ENCODE measurements at regions not wholly inside any gene's neighbourhood (a gene's known extent, or its start where the extent isn't known, plus 50 kb on each side); places are given as distances from the start of the nearest gene placed in this dataset.

DNA sequence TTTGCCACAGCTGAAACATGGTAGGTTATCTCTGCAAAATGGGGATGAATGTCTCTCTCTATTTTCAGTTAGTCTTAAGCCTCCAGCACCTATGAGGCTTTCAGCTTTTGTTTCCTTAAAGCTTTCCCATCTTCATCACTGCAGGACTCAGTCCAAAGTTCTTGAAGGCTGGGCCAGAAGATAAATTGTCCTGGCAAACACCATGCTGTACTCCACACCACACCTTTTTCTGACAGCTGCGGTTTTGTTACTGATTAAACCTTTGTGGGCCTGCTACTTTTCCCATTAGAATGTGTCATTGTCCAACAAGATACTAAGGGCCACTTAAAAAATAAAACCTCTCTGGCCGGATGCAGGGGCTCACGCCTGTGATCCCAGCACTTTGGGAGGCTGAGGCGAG lies 87.2 kb upstream of the A1CF start (continued):
- TF ChIP-seq, protein P1, sequence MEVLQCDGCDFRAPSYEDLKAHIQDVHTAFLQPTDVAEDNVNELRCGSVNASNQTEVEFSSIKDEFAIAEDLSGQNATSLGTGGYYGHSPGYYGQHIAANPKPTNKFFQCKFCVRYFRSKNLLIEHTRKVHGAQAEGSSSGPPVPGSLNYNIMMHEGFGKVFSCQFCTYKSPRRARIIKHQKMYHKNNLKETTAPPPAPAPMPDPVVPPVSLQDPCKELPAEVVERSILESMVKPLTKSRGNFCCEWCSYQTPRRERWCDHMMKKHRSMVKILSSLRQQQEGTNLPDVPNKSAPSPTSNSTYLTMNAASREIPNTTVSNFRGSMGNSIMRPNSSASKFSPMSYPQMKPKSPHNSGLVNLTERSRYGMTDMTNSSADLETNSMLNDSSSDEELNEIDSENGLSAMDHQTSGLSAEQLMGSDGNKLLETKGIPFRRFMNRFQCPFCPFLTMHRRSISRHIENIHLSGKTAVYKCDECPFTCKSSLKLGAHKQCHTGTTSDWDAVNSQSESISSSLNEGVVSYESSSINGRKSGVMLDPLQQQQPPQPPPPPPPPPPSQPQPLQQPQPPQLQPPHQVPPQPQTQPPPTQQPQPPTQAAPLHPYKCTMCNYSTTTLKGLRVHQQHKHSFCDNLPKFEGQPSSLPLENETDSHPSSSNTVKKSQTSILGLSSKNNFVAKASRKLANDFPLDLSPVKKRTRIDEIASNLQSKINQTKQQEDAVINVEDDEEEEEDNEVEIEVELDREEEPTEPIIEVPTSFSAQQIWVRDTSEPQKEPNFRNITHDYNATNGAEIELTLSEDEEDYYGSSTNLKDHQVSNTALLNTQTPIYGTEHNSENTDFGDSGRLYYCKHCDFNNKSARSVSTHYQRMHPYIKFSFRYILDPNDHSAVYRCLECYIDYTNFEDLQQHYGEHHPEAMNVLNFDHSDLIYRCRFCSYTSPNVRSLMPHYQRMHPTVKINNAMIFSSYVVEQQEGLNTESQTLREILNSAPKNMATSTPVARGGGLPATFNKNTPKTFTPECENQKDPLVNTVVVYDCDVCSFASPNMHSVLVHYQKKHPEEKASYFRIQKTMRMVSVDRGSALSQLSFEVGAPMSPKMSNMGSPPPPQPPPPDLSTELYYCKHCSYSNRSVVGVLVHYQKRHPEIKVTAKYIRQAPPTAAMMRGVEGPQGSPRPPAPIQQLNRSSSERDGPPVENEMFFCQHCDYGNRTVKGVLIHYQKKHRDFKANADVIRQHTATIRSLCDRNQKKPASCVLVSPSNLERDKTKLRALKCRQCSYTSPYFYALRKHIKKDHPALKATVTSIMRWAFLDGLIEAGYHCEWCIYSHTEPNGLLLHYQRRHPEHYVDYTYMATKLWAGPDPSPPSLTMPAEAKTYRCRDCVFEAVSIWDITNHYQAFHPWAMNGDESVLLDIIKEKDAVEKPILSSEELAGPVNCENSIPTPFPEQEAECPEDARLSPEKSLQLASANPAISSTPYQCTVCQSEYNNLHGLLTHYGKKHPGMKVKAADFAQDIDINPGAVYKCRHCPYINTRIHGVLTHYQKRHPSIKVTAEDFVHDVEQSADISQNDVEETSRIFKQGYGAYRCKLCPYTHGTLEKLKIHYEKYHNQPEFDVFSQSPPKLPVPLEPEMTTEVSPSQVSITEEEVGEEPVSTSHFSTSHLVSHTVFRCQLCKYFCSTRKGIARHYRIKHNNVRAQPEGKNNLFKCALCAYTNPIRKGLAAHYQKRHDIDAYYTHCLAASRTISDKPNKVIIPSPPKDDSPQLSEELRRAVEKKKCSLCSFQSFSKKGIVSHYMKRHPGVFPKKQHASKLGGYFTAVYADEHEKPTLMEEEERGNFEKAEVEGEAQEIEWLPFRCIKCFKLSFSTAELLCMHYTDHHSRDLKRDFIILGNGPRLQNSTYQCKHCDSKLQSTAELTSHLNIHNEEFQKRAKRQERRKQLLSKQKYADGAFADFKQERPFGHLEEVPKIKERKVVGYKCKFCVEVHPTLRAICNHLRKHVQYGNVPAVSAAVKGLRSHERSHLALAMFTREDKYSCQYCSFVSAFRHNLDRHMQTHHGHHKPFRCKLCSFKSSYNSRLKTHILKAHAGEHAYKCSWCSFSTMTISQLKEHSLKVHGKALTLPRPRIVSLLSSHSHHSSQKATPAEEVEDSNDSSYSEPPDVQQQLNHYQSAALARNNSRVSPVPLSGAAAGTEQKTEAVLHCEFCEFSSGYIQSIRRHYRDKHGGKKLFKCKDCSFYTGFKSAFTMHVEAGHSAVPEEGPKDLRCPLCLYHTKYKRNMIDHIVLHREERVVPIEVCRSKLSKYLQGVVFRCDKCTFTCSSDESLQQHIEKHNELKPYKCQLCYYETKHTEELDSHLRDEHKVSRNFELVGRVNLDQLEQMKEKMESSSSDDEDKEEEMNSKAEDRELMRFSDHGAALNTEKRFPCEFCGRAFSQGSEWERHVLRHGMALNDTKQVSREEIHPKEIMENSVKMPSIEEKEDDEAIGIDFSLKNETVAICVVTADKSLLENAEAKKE (CRISPR knock-in tag; IDR thresholded peaks at IDR 0.05) = no peak

DNA sequence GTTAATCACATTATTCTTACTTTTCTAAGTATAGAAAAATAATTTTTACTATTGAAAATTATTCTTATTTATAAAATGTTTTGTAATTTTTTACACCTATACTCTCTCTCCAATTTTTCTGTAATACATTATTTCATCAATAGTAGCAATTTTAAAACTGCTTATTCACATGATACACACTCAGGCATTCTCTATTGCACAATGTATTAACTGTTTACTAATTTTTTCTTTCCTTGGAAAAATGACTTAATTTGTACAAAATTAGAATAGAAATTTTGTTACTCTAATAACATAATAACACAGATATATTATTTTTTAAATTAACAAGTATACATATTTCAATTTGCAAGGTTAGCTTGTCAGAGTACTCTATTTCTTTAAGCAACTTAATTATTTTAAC lies 92.9 kb upstream of the PRKG1 start:
- Histone ChIP-seq H2AFZ (no peak overlapping the region), H3K4me2 (no peak overlapping the region), H3K4me1 (ENCODE audit: insufficient read depth) (no peaks in the 10 kb centered on the region), H3K9me2 (ENCODE audit: insufficient read depth) (no peaks in the 10 kb centered on the region; the same call in 1 of the 2 replicates), H3K27me3 (ENCODE audit: insufficient read depth) (no peaks in the 10 kb centered on the region), H3K79me2 (replicated peaks; ENCODE audit: insufficient read depth) (no peaks in the 10 kb centered on the region), H3K36me3 (ENCODE audit: insufficient read depth) (no peaks in the 10 kb centered on the region), H3K27ac (ENCODE audit: low read depth) (no peak overlapping the region), H3K4me3 (no peak overlapping the region), H4K20me1 (replicated peaks; ENCODE audit: insufficient read depth) (no peaks in the 10 kb centered on the region), H3F3A (replicated peaks; ENCODE audit: low read depth) (no peaks in the 10 kb centered on the region)
- Mint-ChIP-seq H3K36me3 (ENCODE audit: low read depth) (no peaks in the 10 kb centered on the region), H3K4me1 (no peaks in the 10 kb centered on the region), H3K27me3 (ENCODE audit: insufficient read depth, low read depth, poor library complexity) (no peaks in the 10 kb centered on the region), H3K4me3 (no peak overlapping the region), H3K9me3 (no peaks in the 10 kb centered on the region), H3K27ac (no peak overlapping the region)
- no peak for ATAC-seq
- DNase-seq (ENCODE audit: low spot score) = no peak
- TF ChIP-seq, protein P2, sequence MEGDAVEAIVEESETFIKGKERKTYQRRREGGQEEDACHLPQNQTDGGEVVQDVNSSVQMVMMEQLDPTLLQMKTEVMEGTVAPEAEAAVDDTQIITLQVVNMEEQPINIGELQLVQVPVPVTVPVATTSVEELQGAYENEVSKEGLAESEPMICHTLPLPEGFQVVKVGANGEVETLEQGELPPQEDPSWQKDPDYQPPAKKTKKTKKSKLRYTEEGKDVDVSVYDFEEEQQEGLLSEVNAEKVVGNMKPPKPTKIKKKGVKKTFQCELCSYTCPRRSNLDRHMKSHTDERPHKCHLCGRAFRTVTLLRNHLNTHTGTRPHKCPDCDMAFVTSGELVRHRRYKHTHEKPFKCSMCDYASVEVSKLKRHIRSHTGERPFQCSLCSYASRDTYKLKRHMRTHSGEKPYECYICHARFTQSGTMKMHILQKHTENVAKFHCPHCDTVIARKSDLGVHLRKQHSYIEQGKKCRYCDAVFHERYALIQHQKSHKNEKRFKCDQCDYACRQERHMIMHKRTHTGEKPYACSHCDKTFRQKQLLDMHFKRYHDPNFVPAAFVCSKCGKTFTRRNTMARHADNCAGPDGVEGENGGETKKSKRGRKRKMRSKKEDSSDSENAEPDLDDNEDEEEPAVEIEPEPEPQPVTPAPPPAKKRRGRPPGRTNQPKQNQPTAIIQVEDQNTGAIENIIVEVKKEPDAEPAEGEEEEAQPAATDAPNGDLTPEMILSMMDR (conservative IDR thresholded peaks at IDR 0.05; ENCODE audit: low read depth in 2 of 2) = no peak
- TF ChIP-seq STAT1 (IDR thresholded peaks at IDR 0.05; ENCODE audit: unreplicated experiment) (no peak), JUNB (IDR thresholded peaks at IDR 0.05; ENCODE audit: unreplicated experiment) (no peak), ZNF331 (CRISPR knock-in tag; IDR thresholded peaks at IDR 0.05; ENCODE audit: low read depth) (no peak), EZH2phosphoT487 (IDR thresholded peaks at IDR 0.05; ENCODE audit: unreplicated experiment) (no peak), NANOG (IDR thresholded peaks at IDR 0.05; ENCODE audit: borderline replicate concordance) (no peak)
- TF ChIP-seq, protein P3, sequence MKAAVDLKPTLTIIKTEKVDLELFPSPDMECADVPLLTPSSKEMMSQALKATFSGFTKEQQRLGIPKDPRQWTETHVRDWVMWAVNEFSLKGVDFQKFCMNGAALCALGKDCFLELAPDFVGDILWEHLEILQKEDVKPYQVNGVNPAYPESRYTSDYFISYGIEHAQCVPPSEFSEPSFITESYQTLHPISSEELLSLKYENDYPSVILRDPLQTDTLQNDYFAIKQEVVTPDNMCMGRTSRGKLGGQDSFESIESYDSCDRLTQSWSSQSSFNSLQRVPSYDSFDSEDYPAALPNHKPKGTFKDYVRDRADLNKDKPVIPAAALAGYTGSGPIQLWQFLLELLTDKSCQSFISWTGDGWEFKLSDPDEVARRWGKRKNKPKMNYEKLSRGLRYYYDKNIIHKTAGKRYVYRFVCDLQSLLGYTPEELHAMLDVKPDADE (IDR thresholded peaks at IDR 0.05) = no peak

Measured in GM23338 (cell line).